Erythroblast (primary cell): ENCODE measurements at regions not wholly inside any gene's neighbourhood (a gene's known extent, or its start where the extent isn't known, plus 50 kb on each side); places are given as distances from the start of the nearest gene placed in this dataset.

Source experiments
- GATA1 ChIP-seq: IDR thresholded peaks from 2 replicates; pipeline ENCODE4 v1.6.1; 2011; ENCODE audit warnings: low read depth, mild to moderate bottlenecking, control low read depth, low read length, moderate library complexity
- POLR2A ChIP-seq: IDR thresholded peaks from 2 replicates; pipeline ENCODE4 v1.6.1; 2011; ENCODE audit warnings: mild to moderate bottlenecking, low read length

DNA sequence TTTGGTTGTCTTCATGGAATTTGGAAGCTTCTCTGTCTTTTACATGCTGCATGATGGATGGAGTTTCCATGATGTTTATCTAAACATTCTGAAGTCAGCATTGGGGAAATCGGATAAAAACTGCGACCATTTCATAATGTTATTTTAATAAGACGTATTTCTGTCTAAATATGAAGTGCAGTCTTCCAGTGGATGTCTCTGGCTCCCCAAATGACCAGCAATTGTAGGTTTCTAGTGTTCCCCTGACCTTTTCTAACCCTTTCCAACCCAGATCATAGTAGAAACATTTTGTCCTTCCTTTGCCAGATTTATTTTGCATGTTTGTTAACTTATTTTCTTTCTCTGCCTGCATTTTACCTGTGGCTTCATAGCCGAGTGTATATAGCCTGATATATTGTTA, 559.3 kb downstream of the ADCYAP1 start:
- TF ChIP-seq POLR2A (no peak), GATA1 (no peak)
